ENCODE measurements at regions not wholly inside any gene's neighbourhood (a gene's known extent, or its start where the extent isn't known, plus 50 kb on each side); places are given as distances from the start of the nearest gene placed in this dataset.

DNA sequence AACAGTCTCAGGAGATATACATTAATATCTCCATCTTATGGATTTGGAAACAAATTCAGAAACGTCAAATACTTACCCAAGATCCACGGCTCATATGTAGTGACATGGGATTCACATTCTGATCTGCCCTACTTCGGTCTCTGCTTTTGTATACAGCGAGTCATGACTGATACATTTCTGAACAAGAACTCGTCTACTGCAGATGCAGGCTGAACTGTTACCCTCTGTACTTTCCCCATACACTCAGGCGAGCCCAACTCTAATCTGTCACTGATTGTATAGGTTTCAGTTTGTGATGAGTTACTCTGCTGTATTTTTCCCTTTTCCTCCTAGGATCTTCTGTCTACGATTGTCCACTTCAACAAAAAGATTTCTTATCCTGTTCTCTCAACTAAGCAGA is 441.6 kb downstream of the CCDC91 start:
- Mint-ChIP-seq H3K27me3 (ENCODE audit: unreplicated experiment) (peaks cover 24% of the 10 kb centered on the region), H3K27ac (ENCODE audit: unreplicated experiment) (no peak overlapping the region), H3K36me3 (ENCODE audit: unreplicated experiment) (no peaks in the 10 kb centered on the region), H3K4me3 (ENCODE audit: unreplicated experiment) (no peak overlapping the region), H3K9me3 (ENCODE audit: unreplicated experiment) (no peaks in the 10 kb centered on the region), H3K4me1 (ENCODE audit: unreplicated experiment) (no peaks in the 10 kb centered on the region)
- DNase-seq (ENCODE audit: extremely low spot score, unreplicated experiment) = no peak
- TF ChIP-seq CTCF (IDR thresholded peaks at IDR 0.05) = no peak

GRCh38 chr12:28640519-28640918 is 450.3 kb downstream of the CCDC91 start:
- H3K9me3 Mint-ChIP-seq (ENCODE audit: unreplicated experiment) = peaks cover 4% of the 10 kb centered on the region
- H3K4me3 Mint-ChIP-seq (ENCODE audit: unreplicated experiment) = no peak overlapping the region
- H3K27me3 Mint-ChIP-seq (ENCODE audit: unreplicated experiment) = peaks cover 16% of the 10 kb centered on the region
- no peak for TF ChIP-seq CTCF (IDR thresholded peaks at IDR 0.05)
- H3K36me3 Mint-ChIP-seq (ENCODE audit: unreplicated experiment) = no peaks in the 10 kb centered on the region
- no peak overlapping the region for H3K27ac Mint-ChIP-seq (ENCODE audit: unreplicated experiment)
- no peak for DNase-seq (ENCODE audit: extremely low spot score, unreplicated experiment)
- no peaks in the 10 kb centered on the region for H3K4me1 Mint-ChIP-seq (ENCODE audit: unreplicated experiment)

DNA sequence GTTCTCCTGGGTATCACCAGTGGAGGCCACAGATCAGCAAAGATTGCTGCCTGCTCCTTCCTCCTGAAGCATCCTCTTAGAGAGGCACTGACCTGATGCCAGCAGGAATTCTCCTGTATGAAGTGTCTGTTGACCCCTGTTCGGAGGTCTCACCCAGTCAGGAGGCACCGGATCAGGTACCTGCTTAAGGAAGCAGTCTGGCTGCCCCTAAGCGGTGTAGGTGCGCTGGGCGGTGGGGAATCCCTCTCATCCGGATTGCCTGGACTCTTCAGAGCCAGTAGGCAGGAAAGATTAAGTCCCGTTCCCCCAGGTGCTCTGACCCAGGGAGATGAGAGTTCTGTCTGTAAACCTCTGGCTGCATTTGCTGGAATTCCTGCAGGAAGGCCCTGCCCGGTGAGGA is 455.2 kb downstream of the CCDC91 start:
- H3K4me1 Mint-ChIP-seq (ENCODE audit: unreplicated experiment) = no peaks in the 10 kb centered on the region
- no peak for TF ChIP-seq CTCF (IDR thresholded peaks at IDR 0.05)
- no peak overlapping the region for H3K27ac Mint-ChIP-seq (ENCODE audit: unreplicated experiment)
- H3K4me3 Mint-ChIP-seq (ENCODE audit: unreplicated experiment) = no peak overlapping the region
- no peak for DNase-seq (ENCODE audit: extremely low spot score, unreplicated experiment)
- no peaks in the 10 kb centered on the region for H3K36me3 Mint-ChIP-seq (ENCODE audit: unreplicated experiment)
- no peaks in the 10 kb centered on the region for H3K9me3 Mint-ChIP-seq (ENCODE audit: unreplicated experiment)
- peaks cover 5% of the 10 kb centered on the region for H3K27me3 Mint-ChIP-seq (ENCODE audit: unreplicated experiment)

GRCh38 chr12:28645891-28646290 is 455.6 kb downstream of the CCDC91 start:
- Mint-ChIP-seq H3K27me3 (ENCODE audit: unreplicated experiment) (peaks cover 5% of the 10 kb centered on the region), H3K36me3 (ENCODE audit: unreplicated experiment) (no peaks in the 10 kb centered on the region), H3K9me3 (ENCODE audit: unreplicated experiment) (no peaks in the 10 kb centered on the region), H3K4me1 (ENCODE audit: unreplicated experiment) (no peaks in the 10 kb centered on the region), H3K27ac (ENCODE audit: unreplicated experiment) (no peak overlapping the region), H3K4me3 (ENCODE audit: unreplicated experiment) (no peak overlapping the region)
- no peak for DNase-seq (ENCODE audit: extremely low spot score, unreplicated experiment)
- no peak for TF ChIP-seq CTCF (IDR thresholded peaks at IDR 0.05)

DNA sequence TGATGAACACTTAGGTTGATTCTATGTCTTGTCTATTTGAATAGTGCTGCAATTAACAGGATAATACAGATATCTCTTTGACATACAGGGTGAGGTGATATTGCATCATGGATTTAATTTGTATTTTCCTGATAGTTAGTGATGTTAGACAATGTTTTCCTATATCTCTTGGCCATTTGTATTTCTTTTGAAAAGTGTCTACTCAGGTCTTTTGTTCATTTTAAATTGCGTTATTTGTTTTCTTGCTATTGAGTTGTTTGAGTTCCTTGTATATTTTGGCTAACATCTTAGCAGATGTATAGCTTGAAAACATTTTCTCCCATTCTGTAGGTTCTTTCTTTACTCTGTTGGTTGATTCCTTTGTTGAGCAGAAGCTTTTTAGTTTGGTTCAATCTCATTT is 460.6 kb downstream of the CCDC91 start:
- Mint-ChIP-seq H3K27ac (ENCODE audit: unreplicated experiment) (no peak overlapping the region), H3K27me3 (ENCODE audit: unreplicated experiment) (peaks cover 4% of the 10 kb centered on the region), H3K9me3 (ENCODE audit: unreplicated experiment) (peaks cover 4% of the 10 kb centered on the region), H3K4me3 (ENCODE audit: unreplicated experiment) (no peak overlapping the region), H3K4me1 (ENCODE audit: unreplicated experiment) (no peaks in the 10 kb centered on the region), H3K36me3 (ENCODE audit: unreplicated experiment) (no peaks in the 10 kb centered on the region)
- no peak for TF ChIP-seq CTCF (IDR thresholded peaks at IDR 0.05)
- no peak for DNase-seq (ENCODE audit: extremely low spot score, unreplicated experiment)

Measured in osteocyte (in vitro differentiated cells).